Activated T-cell treated with anti-CD3 and anti-CD28 coated beads, Interleukin-2, amount 50 U/mL, for 1 hour (primary cell): ENCODE measurements at regions not wholly inside any gene's neighbourhood (a gene's known extent, or its start where the extent isn't known, plus 50 kb on each side); places are given as distances from the start of the nearest gene placed in this dataset.
"Not testable (repeated sequence)": the region's sequence is repeated elsewhere in the genome, so short reads cannot be mapped to it uniquely, and the experiment has no call there.

Experiments used
- DNase-seq: peaks from one replicate; pipeline ENCODE4 v3.0.0-alpha.2; 2020

DNA sequence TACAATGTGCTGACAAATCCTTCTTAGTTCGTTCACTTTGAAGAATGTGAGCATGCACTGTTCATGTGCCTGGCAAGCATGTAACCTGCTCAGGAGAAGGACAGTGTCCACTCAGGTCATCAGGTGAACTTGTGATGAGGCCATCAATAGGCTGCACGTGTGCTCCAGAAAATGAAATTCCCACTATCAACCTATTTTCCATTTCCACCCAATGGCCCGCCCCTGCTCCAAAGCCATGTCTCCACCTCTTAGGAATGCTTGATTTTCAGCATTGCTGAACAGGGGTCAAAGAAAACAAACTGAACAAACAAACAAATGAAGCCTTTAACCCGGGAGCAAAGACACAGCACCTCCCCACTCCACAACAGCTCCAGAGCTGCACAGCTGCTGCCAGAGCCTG is 563.2 kb downstream of the TUBA3C start:
- not testable (repeated sequence) for DNase-seq

- DNase-seq = not testable (repeated sequence)
These were observed 571.1 kb downstream of the TUBA3C start for GRCh38 chr13:18610476-18610875.

- not testable (repeated sequence) for DNase-seq
These were observed 572.3 kb downstream of the TUBA3C start for GRCh38 chr13:18609371-18609770.

DNA sequence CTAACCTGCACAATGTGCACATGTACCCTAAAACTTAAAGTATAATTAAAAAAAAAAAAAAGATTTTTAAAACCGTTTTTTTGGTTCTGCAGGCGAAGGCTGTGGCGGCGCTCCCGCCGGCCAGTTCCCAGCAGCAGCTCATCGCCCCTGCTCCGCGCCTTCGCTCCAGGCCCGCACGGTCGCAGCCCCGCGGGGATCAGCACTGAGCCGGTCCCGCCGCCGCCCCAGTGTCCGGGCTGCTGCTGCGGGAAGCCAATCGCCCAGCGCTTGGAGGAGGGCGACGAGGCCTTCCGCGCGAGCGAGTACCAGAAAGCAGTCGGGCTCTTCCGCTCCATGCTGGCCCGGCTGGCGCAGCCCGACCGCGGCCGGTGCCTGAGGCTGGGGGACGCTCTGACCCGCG is 572.8 kb downstream of the TUBA3C start:
- not testable (repeated sequence) for DNase-seq

DNA sequence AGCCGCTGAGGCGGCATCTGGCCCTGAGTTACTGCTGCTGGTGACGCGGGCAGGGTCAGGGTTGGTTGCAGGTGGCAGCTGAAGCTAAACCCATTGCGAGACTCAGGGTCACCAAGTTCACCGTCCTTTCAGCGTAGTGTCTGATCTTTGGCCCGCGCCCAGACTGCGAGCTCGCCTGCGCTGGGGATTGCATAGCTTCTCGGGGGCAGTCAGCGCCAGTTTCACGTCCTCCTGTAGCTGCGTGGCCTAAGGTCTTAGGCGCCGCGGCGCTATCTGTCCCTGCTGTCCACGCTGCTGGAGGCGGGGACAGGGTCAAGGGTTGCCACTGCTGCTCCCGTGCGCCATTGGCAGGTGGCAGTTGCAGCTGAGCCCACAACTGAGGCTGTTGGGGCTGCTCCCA is 581.3 kb downstream of the TUBA3C start:
- DNase-seq = not testable (repeated sequence)

- peak; percentile 24 for DNase-seq
These were observed 581.8 kb downstream of the TUBA3C start for GRCh38 chr13:18599791-18600211.

GRCh38 chr13:18598543-18598942 is 583.1 kb downstream of the TUBA3C start:
- not testable (repeated sequence) for DNase-seq

- DNase-seq = not testable (repeated sequence)
These were observed 583.7 kb downstream of the TUBA3C start for GRCh38 chr13:18597940-18598339.

GRCh38 chr13:18577103-18577502 is 604.5 kb downstream of the TUBA3C start:
- DNase-seq = not testable (repeated sequence)

GRCh38 chr13:18567890-18568289 is 613.7 kb downstream of the TUBA3C start:
- DNase-seq = not testable (repeated sequence)
